ENCODE measurements at regions not wholly inside any gene's neighbourhood (a gene's known extent, or its start where the extent isn't known, plus 50 kb on each side); places are given as distances from the start of the nearest gene placed in this dataset.

GRCh38 chr6:121639021-121639420 is 203.6 kb downstream of the GJA1 start:
- TF ChIP-seq, protein P1, sequence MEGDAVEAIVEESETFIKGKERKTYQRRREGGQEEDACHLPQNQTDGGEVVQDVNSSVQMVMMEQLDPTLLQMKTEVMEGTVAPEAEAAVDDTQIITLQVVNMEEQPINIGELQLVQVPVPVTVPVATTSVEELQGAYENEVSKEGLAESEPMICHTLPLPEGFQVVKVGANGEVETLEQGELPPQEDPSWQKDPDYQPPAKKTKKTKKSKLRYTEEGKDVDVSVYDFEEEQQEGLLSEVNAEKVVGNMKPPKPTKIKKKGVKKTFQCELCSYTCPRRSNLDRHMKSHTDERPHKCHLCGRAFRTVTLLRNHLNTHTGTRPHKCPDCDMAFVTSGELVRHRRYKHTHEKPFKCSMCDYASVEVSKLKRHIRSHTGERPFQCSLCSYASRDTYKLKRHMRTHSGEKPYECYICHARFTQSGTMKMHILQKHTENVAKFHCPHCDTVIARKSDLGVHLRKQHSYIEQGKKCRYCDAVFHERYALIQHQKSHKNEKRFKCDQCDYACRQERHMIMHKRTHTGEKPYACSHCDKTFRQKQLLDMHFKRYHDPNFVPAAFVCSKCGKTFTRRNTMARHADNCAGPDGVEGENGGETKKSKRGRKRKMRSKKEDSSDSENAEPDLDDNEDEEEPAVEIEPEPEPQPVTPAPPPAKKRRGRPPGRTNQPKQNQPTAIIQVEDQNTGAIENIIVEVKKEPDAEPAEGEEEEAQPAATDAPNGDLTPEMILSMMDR (IDR thresholded peaks at IDR 0.05 in 2 of 3, conservative IDR thresholded peaks at IDR 0.05 in 1 of 3; ENCODE audit: insufficient read depth in 2 of 3, low read depth in 1 of 3, low read length in 3 of 3), result no peak
- TF ChIP-seq RCOR1 (IDR thresholded peaks at IDR 0.05; ENCODE audit: borderline replicate concordance in 1 of 2, low read depth in 2 of 2, low read length in 2 of 2) (no peak), ZBTB1 (CRISPR knock-in tag; IDR thresholded peaks at IDR 0.05; ENCODE audit: borderline replicate concordance, low read depth) (no peak)

All from K562 (cell line).